AG04450 (cell line): ENCODE measurements at regions not wholly inside any gene's neighbourhood (a gene's known extent, or its start where the extent isn't known, plus 50 kb on each side); places are given as distances from the start of the nearest gene placed in this dataset.

Experiments used
- CTCF ChIA-PET: fragments of 300-600, 350-600 bp; formaldehyde crosslinking; extraction: SDS; loops from one replicate; lab custom pipeline; 2022; ENCODE audit warnings: antibody characterized with exemption, inconsistent platforms; lab: Charles Lee
- POLR2A ChIA-PET: fragments of 350-600 bp; formaldehyde crosslinking; extraction: SDS; loops from one replicate; lab custom pipeline; 2021; ENCODE audit warnings: antibody characterized with exemption, inconsistent platforms; lab: Yijun Ruan, JAX
- DNase-seq: peaks from one replicate; pipeline ENCODE4 v3.0.0-alpha.2; 2011; ENCODE audit warnings: low read depth, low spot score
- H3K27ac ChIP-seq: one replicate; pipeline ENCODE4 v1.5.1; 2012; ENCODE audit warnings: low read depth, low read length, control low read depth
- H3K27me3 ChIP-seq: one replicate; pipeline ENCODE4 v1.6.0; 2012; ENCODE audit warnings: low read length; ENCODE audit not compliant: control insufficient read depth, insufficient read depth
- H3K4me3 ChIP-seq: 2 replicates; pipeline ENCODE4 v1.5.1; 2011; ENCODE audit warnings: mild to moderate bottlenecking, low read depth, low read length, control low read depth
- H3K9me3 ChIP-seq: 2 replicates; pipeline ENCODE4 v1.5.1; 2012; ENCODE audit warnings: low read length; ENCODE audit not compliant: control insufficient read depth, insufficient read depth
- TF ChIP-seq, protein P1 (sequence below): IDR thresholded peaks from 2 replicates; pipeline ENCODE4 v1.5.1; 2011; ENCODE audit warnings: low read depth, low read length, control low read depth, inconsistent platforms

DNA sequence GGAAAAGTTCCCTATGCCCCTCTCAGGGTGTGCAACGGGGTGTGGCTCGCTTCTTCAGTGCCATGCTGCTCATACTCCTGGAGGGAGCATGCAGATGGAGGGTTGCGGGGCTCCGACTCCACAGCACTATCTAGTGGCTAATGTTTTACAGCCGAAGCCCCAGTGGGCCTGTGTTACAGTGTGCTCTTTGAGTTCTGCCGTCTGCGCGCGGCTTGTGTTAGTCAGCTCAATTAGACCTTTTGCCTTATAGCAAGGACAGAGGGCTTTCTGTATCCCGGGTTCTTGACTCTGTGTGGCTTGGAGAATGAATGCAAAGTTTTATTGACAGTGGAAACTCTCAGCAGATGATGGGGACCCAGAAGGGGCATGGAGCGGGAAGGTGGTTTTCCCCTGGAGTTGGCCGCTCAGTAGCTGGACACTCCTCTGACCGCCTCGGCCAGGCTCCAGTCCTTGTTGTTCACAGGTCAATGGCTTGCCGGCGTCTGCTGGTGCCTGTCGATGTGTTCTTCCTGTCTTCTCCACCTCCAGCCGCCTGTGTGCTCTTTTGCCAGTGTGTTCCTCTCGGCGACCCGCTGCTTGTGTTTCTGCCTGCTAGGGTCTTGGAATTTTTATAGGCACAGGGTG, 383.4 kb downstream of the LMO7 start:
- no peak for DNase-seq
- POLR2A ChIA-PET = no interaction called here

DNA sequence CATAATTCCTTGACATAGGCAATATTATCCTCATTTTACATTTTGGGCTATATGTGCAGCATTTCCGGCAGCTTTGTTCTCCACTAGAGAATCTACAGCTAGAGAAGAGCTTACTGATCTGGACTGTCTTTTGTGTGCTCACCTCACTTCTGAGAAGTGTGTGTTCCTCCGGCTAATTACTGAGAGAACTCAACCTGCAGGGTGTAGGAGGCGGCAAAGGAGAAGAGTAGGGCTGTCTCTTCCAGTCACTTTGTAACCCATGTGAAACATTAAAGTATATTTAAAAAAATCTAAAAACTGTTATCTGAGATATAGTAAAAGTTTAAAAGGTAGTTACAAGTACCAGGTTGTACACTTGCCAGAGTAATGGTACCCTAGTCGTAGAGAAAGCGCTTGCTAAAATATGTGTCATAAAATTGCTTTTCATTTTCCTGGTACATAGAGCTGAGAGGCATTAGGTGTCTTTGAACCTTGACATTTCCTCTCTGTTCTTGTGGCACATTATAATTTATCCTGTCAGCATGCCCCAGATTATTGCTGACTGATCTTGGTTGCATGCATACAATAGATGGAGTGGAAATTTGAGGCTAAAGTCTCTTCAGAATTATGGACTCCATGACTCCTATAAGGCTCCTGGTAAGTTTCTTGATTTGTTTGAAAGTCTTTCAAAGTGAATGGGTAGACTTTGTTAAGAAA, 381.9 kb downstream of the LMO7 start:
- TF ChIP-seq, protein P1, sequence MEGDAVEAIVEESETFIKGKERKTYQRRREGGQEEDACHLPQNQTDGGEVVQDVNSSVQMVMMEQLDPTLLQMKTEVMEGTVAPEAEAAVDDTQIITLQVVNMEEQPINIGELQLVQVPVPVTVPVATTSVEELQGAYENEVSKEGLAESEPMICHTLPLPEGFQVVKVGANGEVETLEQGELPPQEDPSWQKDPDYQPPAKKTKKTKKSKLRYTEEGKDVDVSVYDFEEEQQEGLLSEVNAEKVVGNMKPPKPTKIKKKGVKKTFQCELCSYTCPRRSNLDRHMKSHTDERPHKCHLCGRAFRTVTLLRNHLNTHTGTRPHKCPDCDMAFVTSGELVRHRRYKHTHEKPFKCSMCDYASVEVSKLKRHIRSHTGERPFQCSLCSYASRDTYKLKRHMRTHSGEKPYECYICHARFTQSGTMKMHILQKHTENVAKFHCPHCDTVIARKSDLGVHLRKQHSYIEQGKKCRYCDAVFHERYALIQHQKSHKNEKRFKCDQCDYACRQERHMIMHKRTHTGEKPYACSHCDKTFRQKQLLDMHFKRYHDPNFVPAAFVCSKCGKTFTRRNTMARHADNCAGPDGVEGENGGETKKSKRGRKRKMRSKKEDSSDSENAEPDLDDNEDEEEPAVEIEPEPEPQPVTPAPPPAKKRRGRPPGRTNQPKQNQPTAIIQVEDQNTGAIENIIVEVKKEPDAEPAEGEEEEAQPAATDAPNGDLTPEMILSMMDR = no peak
- no peak overlapping the region for H3K27ac ChIP-seq
- no peaks in the 10 kb centered on the region for H3K9me3 ChIP-seq
- POLR2A ChIA-PET = no interaction called here
- H3K4me3 ChIP-seq = no peak overlapping the region
- DNase-seq = no peak
- CTCF ChIA-PET = interaction anchor here (0.6 to 1.0 kb wide), 3 partner anchors 15 to 148 kb away, joined by 3 to 4 read pairs (median 3); no protein-coding TSS in a partner anchor
- H3K27me3 ChIP-seq = no peaks in the 10 kb centered on the region

More for the DNA sequence above, 383.4 kb downstream of the LMO7 start:
- TF ChIP-seq, protein P1 = no peak
- H3K4me3 ChIP-seq = no peak overlapping the region
- CTCF ChIA-PET = no interaction called here
- H3K9me3 ChIP-seq = no peaks in the 10 kb centered on the region
- H3K27ac ChIP-seq = no peak overlapping the region
- no peaks in the 10 kb centered on the region for H3K27me3 ChIP-seq

DNA sequence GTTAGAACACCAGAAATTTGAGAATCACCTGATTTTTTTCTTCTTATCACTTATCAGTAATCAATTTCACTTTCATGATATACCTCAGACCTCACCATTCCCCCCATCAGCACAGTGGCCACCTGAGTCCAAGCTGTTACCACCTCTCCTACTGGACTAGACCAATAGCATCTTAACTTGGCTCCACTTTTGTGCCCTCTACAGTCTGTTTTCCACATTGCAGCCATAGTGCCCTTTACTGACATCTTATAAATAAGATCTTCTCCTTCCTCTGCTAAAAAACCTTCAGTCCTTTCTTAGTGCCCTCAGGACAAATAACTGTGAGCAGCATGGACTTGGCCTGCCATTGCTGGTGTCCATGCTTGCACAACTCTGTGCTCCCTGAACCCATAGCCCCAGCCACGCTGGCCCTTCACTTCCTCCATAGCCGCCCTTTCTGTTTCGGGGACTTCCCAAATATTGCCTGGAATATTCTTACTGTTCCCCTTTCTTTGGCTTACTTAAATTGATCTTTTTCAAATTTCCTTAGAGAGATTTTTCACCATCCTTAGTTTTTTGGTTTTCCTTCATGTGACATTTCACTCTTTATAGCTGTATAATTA, 380.8 kb downstream of the LMO7 start:
- Histone ChIP-seq H3K9me3 (no peaks in the 10 kb centered on the region), H3K4me3 (no peak overlapping the region), H3K27me3 (no peaks in the 10 kb centered on the region), H3K27ac (no peak overlapping the region)
- ChIA-PET POLR2A (no interaction called here), CTCF (interaction anchor here (1.0 kb wide), 1 partner anchor 16 kb away, joined by 4 read pairs; no protein-coding TSS in a partner anchor)
- TF ChIP-seq, protein P1 = peak; percentile 45
- DNase-seq = no peak

DNA sequence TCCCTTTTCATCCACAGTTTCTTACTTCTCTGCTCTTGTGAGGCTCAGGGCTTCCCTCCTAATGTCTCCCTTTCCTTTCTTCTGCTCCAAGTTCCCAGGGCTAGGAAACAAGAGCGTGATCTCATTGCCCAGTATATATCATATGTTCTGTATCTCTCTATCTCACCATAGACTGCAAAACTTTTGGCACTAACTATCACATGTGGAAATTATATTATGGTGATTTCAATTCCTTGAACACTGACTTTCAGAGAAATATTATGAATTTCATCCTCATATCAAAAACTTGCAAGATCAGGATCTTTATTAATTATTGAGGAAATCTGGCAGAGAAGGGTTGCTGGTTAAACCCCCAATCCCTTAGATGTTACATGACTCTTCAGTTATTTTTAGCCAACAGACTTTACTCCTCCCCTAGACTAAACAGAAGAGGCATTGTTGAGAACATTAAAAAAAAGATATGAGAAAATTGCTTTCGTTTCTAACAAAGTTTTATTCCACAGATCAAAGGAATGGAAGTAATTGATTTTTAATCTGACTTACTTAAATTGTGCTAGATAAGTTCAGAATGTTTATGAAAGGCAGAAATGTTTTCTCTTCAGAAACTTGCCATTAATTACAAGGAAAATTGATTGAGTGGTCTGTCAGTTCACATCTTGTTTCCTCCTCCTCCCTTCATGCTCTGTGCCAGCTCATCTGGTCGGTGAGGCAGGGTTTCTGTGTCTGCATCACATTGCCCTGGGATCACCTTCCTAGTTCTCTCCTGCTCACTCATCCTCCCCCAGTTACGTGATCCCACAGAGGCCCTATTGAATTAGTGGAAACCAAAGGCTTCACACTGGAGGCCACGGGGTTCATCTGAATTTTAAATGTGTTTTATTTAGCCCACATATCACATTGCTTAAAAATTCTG, 378.5 kb downstream of the LMO7 start:
- Histone ChIP-seq H3K9me3 (no peaks in the 10 kb centered on the region), H3K27me3 (no peaks in the 10 kb centered on the region), H3K4me3 (no peak overlapping the region), H3K27ac (peak overlapping the region; percentile 21)
- TF ChIP-seq, protein P1 = no peak
- ChIA-PET POLR2A (no interaction called here), CTCF (no interaction called here)
- DNase-seq = no peak
